HCEC 1CT (cell line): ENCODE measurements at regions not wholly inside any gene's neighbourhood (a gene's known extent, or its start where the extent isn't known, plus 50 kb on each side); places are given as distances from the start of the nearest gene placed in this dataset.
"Not testable (repeated sequence)": the region's sequence is repeated elsewhere in the genome, so short reads cannot be mapped to it uniquely, and the experiment has no call there.

Experiments used
- DNase-seq: peaks from one replicate; pipeline ENCODE4 v3.0.0-alpha.2; 2017

- DNase-seq = no peak
Observed at GRCh38 chrX:25503826-25504225, 488.1 kb upstream of the ARX start.

GRCh38 chrX:25507801-25508200 lies 492.0 kb upstream of the ARX start:
- no peak for DNase-seq

- DNase-seq = no peak
Observed at GRCh38 chrX:25519258-25519657, 503.5 kb upstream of the ARX start.

GRCh38 chrX:25522443-25523010 lies 506.8 kb upstream of the ARX start:
- not testable (repeated sequence) for DNase-seq

- no peak for DNase-seq
Observed at GRCh38 chrX:25523574-25524540, 508.1 kb upstream of the ARX start.

- no peak for DNase-seq
Observed at GRCh38 chrX:25527156-25527555, 511.4 kb upstream of the ARX start.

- no peak for DNase-seq
Observed at GRCh38 chrX:25527596-25527995, 511.8 kb upstream of the ARX start.

GRCh38 chrX:25531096-25531495 lies 515.3 kb upstream of the ARX start:
- no peak for DNase-seq

GRCh38 chrX:25534091-25534490 lies 518.3 kb upstream of the ARX start:
- no peak for DNase-seq

- DNase-seq = no peak
Observed at GRCh38 chrX:25536307-25536970, 520.7 kb upstream of the ARX start.

GRCh38 chrX:25537699-25538098 lies 521.9 kb upstream of the ARX start:
- no peak for DNase-seq

- DNase-seq = no peak
Observed at GRCh38 chrX:25544641-25545040, 528.9 kb upstream of the ARX start.

- no peak for DNase-seq
Observed at GRCh38 chrX:25548811-25549210, 533.0 kb upstream of the ARX start.

- DNase-seq = no peak
Observed at GRCh38 chrX:25555521-25555920, 539.8 kb upstream of the ARX start.

GRCh38 chrX:25558137-25558536 lies 542.4 kb upstream of the ARX start:
- no peak for DNase-seq

GRCh38 chrX:25561190-25561589 lies 545.4 kb upstream of the ARX start:
- DNase-seq = no peak

- DNase-seq = no peak
Observed at GRCh38 chrX:25573631-25574030, 557.9 kb upstream of the ARX start.

GRCh38 chrX:25596921-25597320 lies 541.2 kb upstream of the MAGEB18 start:
- no peak for DNase-seq

- DNase-seq = no peak
Observed at GRCh38 chrX:25597551-25597950, 540.6 kb upstream of the MAGEB18 start.

- no peak for DNase-seq
Observed at GRCh38 chrX:25599061-25599460, 539.1 kb upstream of the MAGEB18 start.

GRCh38 chrX:25600776-25601175 lies 537.4 kb upstream of the MAGEB18 start:
- DNase-seq = no peak

GRCh38 chrX:25601323-25601722 lies 536.8 kb upstream of the MAGEB18 start:
- DNase-seq = no peak

GRCh38 chrX:25618248-25618647 lies 519.9 kb upstream of the MAGEB18 start:
- no peak for DNase-seq

- DNase-seq = no peak
Observed at GRCh38 chrX:25640276-25640675, 497.9 kb upstream of the MAGEB18 start.
